ENCODE measurements at regions not wholly inside any gene's neighbourhood (a gene's known extent, or its start where the extent isn't known, plus 50 kb on each side); places are given as distances from the start of the nearest gene placed in this dataset.

DNA sequence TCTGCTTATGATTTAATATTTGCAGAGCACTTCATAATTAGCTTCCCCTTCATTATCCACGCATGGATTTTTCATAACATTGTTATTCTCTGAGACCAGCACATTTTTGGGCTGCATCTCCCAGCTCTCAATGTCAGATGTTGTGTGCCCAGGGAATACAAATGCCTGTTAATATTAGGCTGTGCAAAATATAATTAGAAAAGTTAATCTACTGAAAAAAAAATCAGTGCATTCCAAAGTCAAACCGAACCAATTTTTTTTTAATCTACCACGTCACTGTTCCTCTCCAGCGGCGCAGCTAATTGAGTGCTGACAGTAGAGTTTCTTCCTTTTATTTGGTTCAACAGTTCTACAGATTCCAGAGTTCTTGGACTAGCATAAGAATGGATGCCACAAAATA lies 191.0 kb upstream of the RGS6 start:
- TF ChIP-seq, protein P1, sequence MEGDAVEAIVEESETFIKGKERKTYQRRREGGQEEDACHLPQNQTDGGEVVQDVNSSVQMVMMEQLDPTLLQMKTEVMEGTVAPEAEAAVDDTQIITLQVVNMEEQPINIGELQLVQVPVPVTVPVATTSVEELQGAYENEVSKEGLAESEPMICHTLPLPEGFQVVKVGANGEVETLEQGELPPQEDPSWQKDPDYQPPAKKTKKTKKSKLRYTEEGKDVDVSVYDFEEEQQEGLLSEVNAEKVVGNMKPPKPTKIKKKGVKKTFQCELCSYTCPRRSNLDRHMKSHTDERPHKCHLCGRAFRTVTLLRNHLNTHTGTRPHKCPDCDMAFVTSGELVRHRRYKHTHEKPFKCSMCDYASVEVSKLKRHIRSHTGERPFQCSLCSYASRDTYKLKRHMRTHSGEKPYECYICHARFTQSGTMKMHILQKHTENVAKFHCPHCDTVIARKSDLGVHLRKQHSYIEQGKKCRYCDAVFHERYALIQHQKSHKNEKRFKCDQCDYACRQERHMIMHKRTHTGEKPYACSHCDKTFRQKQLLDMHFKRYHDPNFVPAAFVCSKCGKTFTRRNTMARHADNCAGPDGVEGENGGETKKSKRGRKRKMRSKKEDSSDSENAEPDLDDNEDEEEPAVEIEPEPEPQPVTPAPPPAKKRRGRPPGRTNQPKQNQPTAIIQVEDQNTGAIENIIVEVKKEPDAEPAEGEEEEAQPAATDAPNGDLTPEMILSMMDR (IDR thresholded peaks at IDR 0.05; ENCODE audit: low read length, missing control alignments), result no peak
- no peak overlapping the region for H3K4me3 ChIP-seq (replicated peaks; ENCODE audit: low read depth, low read length)

DNA sequence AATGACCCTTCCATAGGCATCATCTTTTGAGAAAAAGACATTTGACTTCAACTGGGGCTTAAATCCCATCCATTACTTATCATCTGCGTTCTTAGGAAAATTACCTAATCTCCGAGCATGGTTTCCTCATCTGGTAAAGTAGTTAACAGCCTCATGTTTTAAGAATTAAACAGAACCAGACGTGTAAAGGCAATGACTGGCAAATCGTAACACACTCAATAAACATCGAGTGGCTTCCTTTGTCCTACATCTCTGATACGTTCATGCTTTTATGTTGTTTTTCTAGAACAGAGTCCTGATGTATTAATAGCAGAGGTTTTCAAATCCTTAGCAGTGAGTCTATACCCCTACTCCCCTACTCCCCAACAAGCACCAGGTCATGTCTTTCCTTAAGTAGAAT lies 189.7 kb upstream of the RGS6 start:
- DNase-seq (ENCODE audit: low read depth), result no peak
- H3K4me3 ChIP-seq (replicated peaks; ENCODE audit: low read depth, low read length), result no peak overlapping the region
- TF ChIP-seq, protein P1 (IDR thresholded peaks at IDR 0.05; ENCODE audit: low read length, missing control alignments), result no peak

More for the DNA sequence above, 191.0 kb upstream of the RGS6 start:
- DNase-seq (ENCODE audit: low read depth), result no peak

DNA sequence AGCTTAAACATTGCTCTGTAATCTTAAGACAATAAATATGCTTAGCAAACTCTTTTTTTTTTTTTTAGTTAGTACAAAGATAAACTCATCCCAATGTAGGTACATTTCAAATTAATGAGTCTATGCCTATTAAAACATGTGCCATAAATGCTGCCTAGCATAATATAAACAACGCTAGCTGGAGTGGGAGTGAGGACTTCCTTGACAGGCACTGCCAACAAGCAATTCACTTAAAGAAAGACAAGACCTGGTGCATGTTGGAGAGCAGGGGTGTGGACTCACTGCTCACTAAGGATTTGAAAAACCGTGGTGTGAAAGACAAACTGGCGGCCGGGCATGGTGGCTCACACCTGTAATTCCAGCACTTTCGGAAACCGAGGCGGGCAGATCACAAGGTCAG lies 187.2 kb upstream of the RGS6 start:
- TF ChIP-seq, protein P1 (IDR thresholded peaks at IDR 0.05; ENCODE audit: low read length, missing control alignments), result no peak
- DNase-seq (ENCODE audit: low read depth), result no peak
- H3K4me3 ChIP-seq (replicated peaks; ENCODE audit: low read depth, low read length), result no peak overlapping the region

DNA sequence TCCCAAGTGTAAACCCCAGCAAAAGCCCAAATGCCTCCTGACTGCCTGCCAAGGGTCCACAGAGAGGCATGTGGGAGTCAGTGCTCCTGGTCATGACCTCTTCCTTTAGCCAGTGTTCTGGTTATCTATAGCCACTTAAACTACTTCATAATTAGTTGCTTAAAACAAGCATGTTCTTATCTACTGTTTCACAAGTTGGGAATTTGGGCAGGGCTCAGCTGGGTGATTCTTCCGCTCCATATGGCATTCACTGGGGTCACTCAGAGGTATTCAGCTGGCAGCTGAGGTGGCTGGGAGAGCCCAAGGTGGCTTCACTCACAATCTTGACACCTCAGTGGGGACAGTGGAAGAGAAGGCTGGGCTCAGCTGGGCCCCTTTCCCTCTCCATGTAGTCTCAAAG lies 184.0 kb upstream of the RGS6 start:
- TF ChIP-seq, protein P1 (IDR thresholded peaks at IDR 0.05; ENCODE audit: low read length, missing control alignments), result no peak
- H3K4me3 ChIP-seq (replicated peaks; ENCODE audit: low read depth, low read length), result no peak overlapping the region
- DNase-seq (ENCODE audit: low read depth), result no peak

DNA sequence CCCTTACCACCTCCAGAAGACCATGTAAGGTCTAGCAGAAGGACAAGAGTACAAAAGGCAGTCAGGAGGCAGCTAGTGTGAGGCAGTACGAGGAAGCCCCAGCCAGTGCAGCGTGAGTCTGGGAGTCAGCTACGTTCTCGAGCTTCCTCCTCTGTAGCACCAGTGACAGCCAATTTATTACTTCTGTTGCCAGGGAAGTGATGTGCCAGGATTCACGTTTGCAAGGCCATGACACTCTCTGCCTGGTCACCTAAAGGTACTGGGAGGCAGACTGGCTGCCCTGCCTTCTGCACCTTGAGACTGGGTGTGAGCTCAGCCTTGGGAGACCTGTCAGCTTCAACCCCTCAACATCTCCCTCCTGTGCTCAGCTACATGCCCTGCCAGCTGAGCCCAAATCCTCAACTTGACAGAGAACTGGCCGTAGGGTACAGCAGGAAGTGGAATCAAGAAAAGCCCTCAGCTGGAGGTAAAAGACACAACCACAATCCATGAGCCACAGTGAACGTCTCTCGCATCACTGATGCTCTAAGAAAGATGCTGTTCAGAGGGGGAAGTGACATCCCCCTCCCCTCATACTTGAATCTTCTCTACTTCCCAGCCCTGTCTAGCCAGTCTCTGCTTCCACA lies 182.5 kb upstream of the RGS6 start:
- TF ChIP-seq, protein P1 (IDR thresholded peaks at IDR 0.05; ENCODE audit: low read length, missing control alignments), result no peak
- no peak for DNase-seq (ENCODE audit: low read depth)
- no peak overlapping the region for H3K4me3 ChIP-seq (replicated peaks; ENCODE audit: low read depth, low read length)

DNA sequence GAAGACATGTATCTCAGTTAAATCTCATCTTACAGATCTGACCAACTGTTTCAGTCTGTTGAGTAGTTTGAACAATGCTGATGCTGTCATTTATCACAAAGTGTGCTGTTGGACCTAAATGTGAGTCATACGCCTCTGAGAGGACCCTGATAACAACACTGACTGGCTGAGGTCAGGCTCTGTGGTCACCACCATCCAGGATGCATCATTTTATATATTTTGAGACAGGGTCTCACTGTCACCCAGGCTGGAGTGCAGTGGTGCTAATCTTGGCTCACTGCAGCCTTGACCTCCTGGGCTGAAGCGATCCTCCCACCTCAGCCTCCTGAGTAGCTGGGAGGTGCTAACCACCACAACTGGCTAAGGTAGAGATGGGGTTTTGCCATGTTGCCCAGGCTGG lies 181.0 kb upstream of the RGS6 start:
- H3K4me3 ChIP-seq (replicated peaks; ENCODE audit: low read depth, low read length), result no peak overlapping the region
- TF ChIP-seq, protein P1 (IDR thresholded peaks at IDR 0.05; ENCODE audit: low read length, missing control alignments), result no peak
- DNase-seq (ENCODE audit: low read depth), result no peak

DNA sequence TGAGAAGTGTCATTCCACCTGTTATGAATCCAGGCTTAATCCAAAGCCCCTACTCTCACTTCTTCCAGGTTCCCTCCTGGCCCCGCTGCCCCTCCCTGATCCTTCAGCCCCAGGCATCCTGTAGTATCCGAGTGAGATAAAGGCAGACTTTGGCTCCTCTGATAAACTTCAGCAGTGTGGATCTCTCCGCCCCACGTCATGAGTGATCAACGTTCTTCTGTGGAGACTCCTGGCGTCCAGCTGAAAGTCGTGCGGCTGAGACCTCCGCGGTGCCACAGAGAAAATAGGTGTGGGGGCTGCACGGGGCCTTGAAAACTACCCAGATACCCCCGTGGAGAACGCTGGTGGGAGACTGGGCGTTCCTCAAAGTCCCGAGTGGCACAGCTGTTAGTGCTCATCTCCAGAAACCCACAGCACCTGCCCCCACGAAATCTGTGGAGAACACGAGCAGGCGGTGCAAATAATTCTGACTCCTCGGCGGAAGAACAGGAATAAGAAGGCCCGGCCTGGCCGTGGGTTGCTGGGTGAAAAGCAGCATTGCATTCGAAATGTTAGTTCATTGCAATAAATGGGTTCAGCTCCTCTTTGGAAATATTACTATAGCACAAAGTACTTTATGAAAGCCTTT lies 180.0 kb upstream of the RGS6 start:
- H3K4me3 ChIP-seq (replicated peaks; ENCODE audit: low read depth, low read length), result no peak overlapping the region
- DNase-seq (ENCODE audit: low read depth), result no peak
- TF ChIP-seq, protein P1 (IDR thresholded peaks at IDR 0.05; ENCODE audit: low read length, missing control alignments), result no peak

Data from fibroblast of pulmonary artery (primary cell).